GM18867 (cell line): ENCODE measurements at regions not wholly inside any gene's neighbourhood (a gene's known extent, or its start where the extent isn't known, plus 50 kb on each side); places are given as distances from the start of the nearest gene placed in this dataset.
"Not testable (repeated sequence)": the region's sequence is repeated elsewhere in the genome, so short reads cannot be mapped to it uniquely, and the experiment has no call there.

ENCODE experiments used
- ATAC-seq: cut with Tn5 transposase; IDR thresholded peaks from one replicate; pipeline ENCODE4 v1.9.1; 2021; ENCODE audit warnings: mild to moderate bottlenecking, moderate library complexity; ENCODE audit not compliant: unreplicated experiment

GRCh38 chr21:28877318-28877884 lies 115.3 kb downstream of the LTN1 start:
- ATAC-seq, result no peak

DNA sequence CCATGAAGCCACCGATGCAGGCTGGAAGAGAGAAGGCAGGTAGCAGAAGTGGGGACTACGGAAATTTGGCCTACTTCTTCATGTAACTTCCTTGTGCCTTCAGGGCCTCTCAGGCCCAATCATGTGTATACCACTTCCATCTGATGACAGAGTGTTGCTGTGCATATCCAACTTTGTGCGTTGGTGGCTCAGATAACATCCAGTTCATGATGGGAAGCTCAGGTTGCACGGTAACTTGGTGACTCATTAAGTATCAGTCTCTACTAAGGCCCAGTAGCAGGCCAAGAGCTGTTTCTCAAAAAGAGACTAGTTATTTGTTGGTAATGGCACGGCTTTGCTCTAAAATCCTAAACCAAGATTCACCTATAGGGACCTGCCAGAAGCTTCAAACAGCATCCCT lies 117.6 kb downstream of the LTN1 start:
- ATAC-seq, result no peak

DNA sequence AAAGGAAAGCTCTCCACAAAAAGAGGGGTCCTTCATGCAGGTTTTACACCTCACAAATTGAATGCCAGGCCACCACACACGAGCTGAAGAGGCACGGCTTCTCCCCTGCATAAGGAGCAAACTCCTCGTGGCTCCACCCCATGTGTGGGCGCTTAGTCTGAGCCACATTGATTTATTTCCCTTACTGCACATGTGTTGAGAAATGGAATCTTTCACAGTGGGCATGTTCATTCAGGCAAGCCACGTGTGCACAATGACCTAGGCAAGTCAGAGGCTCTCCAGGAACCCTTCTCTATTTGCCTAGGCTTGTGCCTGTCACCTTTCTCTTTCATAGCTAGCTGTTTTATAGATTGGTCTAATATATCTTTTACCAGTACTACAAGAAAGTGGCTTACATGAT lies 120.5 kb downstream of the LTN1 start:
- no peak for ATAC-seq

DNA sequence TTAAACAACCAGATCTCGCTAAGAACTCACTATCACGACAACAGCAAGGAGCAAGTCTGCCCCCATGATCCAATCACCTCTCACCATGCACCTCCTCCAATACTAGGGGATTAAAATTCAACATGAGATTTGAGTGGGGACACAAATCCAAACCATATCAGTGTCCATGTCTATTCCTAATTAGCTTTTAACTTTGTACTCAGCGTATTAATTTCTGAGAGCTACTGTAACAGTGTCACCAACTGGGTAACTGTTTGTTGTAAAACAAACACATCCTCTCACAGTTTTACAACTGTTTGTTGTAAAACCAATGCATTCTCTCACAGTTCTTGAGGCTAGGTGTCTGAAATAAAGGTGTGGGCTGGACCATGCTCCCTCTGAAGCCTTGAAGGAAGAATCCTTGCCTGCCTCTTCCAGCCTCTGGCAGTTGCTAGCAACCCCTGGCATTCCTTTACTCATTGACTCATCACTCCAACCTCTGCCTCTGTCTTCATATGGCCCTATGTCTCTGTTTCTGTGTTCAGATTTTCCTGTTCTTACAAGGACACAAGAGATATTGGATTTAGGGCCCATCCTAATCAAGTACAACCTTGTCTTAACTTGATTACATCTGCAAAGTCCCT lies 121.2 kb downstream of the LTN1 start:
- no peak for ATAC-seq

DNA sequence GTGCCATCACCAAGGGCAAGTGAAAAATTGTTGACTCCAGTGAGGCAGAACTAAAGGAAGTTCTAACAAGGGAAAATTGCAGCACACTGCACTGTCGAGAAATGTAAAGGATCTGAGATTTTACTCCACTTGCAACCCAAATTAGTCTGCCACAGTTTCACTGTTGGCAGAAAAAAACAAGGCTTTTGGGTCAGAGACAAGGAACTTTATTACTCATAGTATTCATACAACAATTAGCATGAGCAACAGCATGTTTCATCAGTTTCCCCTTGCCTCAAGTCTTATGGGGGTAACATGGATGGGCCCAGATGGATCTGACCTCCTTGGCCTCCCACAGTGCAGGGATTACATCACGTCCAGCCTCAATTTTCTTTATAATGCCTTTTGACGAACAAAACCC lies 125.3 kb downstream of the LTN1 start:
- ATAC-seq, result no peak

- ATAC-seq, result no peak
Measured at GRCh38 chr21:28865488-28866186, 127.0 kb downstream of the LTN1 start.

DNA sequence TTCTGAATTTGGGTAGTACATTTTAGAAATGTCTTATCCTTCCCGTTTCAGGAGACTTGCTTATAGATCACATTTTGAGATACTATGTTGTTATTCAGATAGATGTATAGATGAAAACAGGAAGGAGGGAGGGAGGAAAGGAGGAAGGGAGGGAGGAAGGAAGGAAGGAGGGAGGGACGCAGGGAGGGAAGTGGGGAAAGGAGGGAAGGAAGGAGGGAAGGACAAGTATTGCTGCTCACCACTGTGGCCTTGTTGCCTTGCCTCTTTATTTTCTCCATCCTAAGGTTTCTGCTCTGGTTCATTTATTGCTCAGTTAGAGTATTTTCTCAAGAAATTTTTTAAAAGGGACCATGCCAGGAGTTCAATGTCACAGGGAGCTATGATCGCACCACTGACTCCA lies 134.3 kb downstream of the LTN1 start:
- no peak for ATAC-seq

DNA sequence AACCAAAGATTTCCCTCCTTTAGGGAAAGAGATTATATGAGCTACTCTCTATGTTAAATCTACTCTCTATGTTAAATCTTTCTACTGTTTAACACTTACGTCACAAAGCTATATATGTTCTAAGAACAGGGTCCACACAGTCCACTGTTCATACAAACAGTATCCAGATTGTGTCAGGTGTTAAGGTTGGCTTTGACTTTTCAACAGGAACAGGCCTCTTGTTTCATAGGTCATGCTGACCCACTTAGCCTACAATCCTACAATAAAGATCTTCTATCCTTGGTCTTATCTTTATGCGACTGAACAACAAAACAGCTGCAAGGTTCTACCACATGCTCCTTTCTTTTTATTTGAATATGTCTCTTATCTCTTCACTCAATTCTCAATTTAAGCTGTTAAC lies 134.9 kb downstream of the LTN1 start:
- no peak for ATAC-seq

GRCh38 chr21:28856588-28857250 lies 136.0 kb downstream of the LTN1 start:
- no peak for ATAC-seq

DNA sequence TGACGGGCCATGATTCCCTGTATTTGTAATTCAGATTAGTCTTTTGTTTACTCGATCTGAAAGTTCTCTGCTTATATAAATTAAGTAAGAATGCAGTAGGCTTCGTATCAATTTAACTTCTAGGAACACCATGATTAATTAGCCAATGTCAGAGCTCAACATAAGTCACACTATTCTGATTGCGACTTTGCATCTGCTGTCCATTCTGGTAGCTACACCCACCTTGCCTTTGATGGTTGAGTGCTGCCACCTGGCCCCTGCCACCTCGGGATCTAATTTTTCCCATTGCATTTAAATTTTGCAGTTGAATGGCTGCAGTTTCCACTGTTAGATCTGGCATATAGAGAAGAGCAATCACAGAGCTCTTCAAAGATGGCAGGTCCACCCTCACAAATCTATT lies 140.0 kb downstream of the LTN1 start:
- ATAC-seq, result no peak

- no peak for ATAC-seq
Measured at GRCh38 chr21:28851645-28852044, 141.0 kb downstream of the LTN1 start.

- ATAC-seq, result not testable (repeated sequence)
Measured at GRCh38 chr21:28839237-28839636, 153.4 kb downstream of the LTN1 start.

DNA sequence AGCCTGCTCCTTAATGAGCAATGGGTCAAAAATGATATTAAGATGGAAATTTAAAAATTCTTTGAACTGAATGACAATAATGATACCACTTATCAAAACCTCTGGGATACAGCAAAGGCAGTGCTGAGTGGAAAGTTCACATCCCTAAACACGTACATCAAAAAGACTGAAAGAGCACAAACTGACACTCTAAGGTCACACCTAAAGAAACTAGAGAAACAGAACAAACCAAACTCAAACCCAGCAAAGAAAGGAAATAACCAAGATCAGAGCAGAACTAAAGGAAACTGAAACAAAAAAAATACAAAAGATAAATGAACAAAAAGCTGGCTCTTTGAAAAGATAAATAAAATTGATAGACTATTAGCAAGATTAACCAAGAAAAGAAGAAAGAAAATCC lies 155.3 kb downstream of the LTN1 start:
- ATAC-seq, result not testable (repeated sequence)

DNA sequence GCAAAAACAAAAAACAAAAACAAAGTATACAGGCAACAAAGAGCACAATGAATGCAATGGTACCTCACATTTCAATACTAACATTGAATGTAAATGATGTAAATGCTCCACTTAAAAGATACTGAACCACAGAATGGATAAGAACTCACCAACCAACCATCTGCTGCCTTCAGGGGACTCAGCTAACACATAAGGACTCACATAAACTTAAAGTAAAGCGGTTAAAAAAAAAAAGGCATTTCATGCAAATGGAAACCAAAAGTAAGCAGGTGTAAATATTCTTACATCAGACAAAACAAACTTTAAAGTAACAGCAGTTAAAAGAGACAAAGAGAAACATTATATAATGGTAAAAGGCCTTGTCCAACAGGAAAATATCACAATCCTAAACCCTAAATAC lies 156.1 kb downstream of the LTN1 start:
- not testable (repeated sequence) for ATAC-seq

DNA sequence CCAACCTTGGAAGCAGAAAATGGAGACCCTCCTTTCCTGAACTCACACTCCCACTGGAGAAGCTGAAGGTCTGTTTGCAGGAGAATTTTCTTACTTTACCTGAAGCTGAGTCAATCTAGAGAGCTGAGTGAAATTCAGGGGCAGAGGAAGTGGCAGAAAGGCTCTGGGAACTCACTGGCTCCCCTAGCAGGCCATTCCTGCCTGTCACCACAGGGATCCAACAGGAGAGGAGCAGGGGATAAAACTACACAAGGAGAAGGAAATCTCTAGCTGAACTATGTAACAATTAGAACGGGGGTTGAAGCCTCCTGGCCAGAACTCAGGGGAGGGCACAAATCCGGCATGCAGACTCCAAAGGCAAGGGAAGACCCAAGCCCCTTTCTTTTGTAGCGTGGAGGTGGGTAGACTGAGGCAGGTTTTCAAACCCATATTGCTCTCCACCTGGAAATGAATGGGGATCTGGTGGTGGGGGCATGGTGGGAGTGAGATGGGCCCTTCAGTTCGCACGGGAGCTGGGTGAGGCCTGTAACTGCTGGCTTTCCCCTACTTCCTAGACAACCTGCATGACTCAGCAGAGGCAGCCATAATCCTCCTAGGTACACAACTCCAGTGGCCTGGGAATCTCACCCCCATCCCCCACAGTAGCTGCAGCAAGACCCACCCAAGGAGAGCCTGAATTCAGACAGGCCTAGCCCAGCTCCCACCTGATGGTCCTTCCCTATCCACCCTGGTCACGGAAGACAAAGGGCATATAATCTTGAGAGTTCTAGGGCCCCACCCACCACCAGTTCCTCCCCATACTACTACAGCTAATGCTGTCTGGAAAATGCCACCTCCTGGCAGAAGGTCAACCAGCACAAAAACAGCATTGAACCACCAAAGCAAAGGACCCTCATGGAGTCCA lies 158.1 kb downstream of the LTN1 start:
- ATAC-seq, result no peak

- no peak for ATAC-seq
Measured at GRCh38 chr21:28833609-28834008, 159.1 kb downstream of the LTN1 start.

DNA sequence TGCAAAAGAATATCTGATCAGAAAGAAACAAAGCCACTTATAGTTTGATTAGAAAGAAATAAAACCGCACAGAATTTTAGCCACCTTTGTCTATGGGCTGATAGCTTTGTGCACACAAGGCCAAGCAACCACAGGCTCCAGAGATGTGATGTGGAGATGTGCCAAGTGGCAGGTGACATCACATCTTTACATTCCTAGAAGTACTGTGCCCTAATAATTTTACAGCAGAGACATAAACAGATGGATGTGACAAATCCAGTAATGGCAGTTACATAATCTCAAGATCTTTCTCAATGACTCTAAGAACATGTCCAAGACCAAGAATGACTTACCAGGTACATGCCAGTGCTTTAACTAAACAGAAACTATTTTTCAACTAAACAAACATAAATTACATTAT lies 159.5 kb downstream of the LTN1 start:
- ATAC-seq, result no peak

DNA sequence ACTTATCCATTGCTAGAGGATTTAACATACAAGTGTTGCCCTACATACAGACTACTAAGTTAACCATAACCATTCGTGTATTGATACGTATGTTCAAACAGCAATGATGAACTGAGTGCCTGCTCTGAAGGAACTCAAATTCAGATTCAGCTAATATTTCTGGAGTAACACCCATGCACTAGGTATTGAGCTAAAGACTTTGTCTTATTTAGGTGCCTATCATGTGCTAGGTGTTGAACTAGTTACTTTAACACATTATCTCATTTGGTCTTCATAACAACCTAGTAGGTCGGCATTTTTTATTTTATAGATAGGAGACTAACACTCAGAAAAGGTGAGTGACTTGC lies 160.0 kb downstream of the LTN1 start:
- ATAC-seq, result no peak

GRCh38 chr21:28832013-28832714 lies 160.5 kb downstream of the LTN1 start:
- peak; percentile 55 for ATAC-seq

GRCh38 chr21:28828981-28829380 lies 163.7 kb downstream of the LTN1 start:
- ATAC-seq, result no peak
